ENCODE measurements at regions not wholly inside any gene's neighbourhood (a gene's known extent, or its start where the extent isn't known, plus 50 kb on each side); places are given as distances from the start of the nearest gene placed in this dataset.

DNA sequence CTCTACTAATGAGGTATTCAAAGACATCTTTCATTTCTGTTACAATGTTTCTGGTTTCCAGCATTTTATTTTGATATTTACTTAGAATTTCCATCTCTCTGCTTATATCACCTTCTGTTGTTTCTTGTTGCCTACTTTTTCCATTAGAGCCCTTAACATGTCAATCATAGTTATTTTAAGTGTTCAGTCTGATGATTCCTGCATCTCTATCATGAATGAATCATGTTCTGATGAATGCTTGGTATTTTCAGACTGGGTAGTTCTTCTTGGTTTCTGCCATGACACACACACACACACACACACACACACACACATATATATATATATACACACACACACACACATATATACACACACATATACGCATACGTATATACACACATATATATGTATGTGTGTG is 486.4 kb upstream of the ISX start:
- TF ChIP-seq POLR2A (IDR thresholded peaks at IDR 0.05) = no peak
- TF ChIP-seq, protein P1, sequence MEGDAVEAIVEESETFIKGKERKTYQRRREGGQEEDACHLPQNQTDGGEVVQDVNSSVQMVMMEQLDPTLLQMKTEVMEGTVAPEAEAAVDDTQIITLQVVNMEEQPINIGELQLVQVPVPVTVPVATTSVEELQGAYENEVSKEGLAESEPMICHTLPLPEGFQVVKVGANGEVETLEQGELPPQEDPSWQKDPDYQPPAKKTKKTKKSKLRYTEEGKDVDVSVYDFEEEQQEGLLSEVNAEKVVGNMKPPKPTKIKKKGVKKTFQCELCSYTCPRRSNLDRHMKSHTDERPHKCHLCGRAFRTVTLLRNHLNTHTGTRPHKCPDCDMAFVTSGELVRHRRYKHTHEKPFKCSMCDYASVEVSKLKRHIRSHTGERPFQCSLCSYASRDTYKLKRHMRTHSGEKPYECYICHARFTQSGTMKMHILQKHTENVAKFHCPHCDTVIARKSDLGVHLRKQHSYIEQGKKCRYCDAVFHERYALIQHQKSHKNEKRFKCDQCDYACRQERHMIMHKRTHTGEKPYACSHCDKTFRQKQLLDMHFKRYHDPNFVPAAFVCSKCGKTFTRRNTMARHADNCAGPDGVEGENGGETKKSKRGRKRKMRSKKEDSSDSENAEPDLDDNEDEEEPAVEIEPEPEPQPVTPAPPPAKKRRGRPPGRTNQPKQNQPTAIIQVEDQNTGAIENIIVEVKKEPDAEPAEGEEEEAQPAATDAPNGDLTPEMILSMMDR (IDR thresholded peaks at IDR 0.05) = no peak

Measured in body of pancreas (tissue), 4 donors.